SK-N-SH (cell line): ENCODE measurements at regions not wholly inside any gene's neighbourhood (a gene's known extent, or its start where the extent isn't known, plus 50 kb on each side); places are given as distances from the start of the nearest gene placed in this dataset.

Experiments
- CTCF ChIA-PET: fragments of 300-600, 350-600 bp; formaldehyde crosslinking; extraction: SDS; loops from one replicate; lab custom pipeline; 2021; lab: Yijun Ruan, JAX
- POLR2A ChIA-PET: fragments of 350-600 bp; sonication (Branson Sonifier 250); formaldehyde crosslinking; extraction: SDS; loops from one replicate; lab custom pipeline; 2020; ENCODE audit warnings: antibody characterized with exemption, inconsistent platforms; lab: Yijun Ruan, JAX
- DNase-seq: peaks from one replicate; pipeline ENCODE4 v3.0.0; 2012
- H2AFZ ChIP-seq: fragments of 200-600 bp; sonication (generic); 2 replicates; pipeline ENCODE4 v1.8.1; 2016; ENCODE audit warnings: antibody characterized with exemption, mild to moderate bottlenecking, low read depth
- H3F3A ChIP-seq: fragments of 200-600 bp; sonication (generic); replicated peaks from 2 replicates; pipeline ENCODE3; 2016; ENCODE audit warnings: antibody characterized with exemption, mild to moderate bottlenecking; ENCODE audit not compliant: insufficient read depth
- H3K27ac ChIP-seq, 2 experiments: fragments of 200-500 bp in 1 of 2; fragments of 200-600 bp in 1 of 2; sonication (Bioruptor generic) in 1 of 2; sonication (generic), shearing (Covaris generic) in 1 of 2; 2 replicates each; pipeline versions ENCODE4 v1.5.1 to v1.6.1; 2014 to 2016; ENCODE audit warnings: low read depth in 2 of 2, inconsistent platforms in 1 of 2, low read length in 1 of 2, mild to moderate bottlenecking in 1 of 2, mixed read lengths in 1 of 2
- H3K27me3 ChIP-seq: fragments of 200-600 bp; sonication (generic), shearing (Covaris generic); 2 replicates; pipeline ENCODE4 v1.6.1; 2016; ENCODE audit warnings: mixed run types; ENCODE audit not compliant: insufficient read depth
- H3K36me3 ChIP-seq, 2 experiments: fragments of 200-500 bp in 1 of 2; fragments of 200-600 bp in 1 of 2; sonication (Bioruptor generic) in 1 of 2; sonication (generic) in 1 of 2; replicated peaks in 1 of 2; 2 replicates each; pipeline versions ENCODE3 to v1.5.1; 2014 to 2016; ENCODE audit warnings: low read length in 1 of 2, mild to moderate bottlenecking in 1 of 2; ENCODE audit not compliant: insufficient read depth in 2 of 2, control insufficient read depth in 1 of 2
- H3K4me1 ChIP-seq, 2 experiments: fragments of 200-500 bp in 1 of 2; fragments of 200-600 bp in 1 of 2; sonication (Bioruptor generic) in 1 of 2; sonication (generic), shearing (Covaris generic) in 1 of 2; 2 replicates each; pipeline versions ENCODE4 v1.5.1 to v1.6.1; 2014 to 2016; ENCODE audit warnings: low read depth in 1 of 2, low read length in 1 of 2, mixed run types in 1 of 2; ENCODE audit not compliant: insufficient read depth in 2 of 2, control insufficient read depth in 1 of 2
- H3K4me2 ChIP-seq: fragments of 200-600 bp; sonication (generic), shearing (Covaris generic); 2 replicates; pipeline ENCODE4 v1.6.1; 2017; ENCODE audit warnings: mixed run types
- H3K4me3 ChIP-seq, 2 experiments: fragments of 200-500 bp in 1 of 2; fragments of 200-600 bp in 1 of 2; sonication (Bioruptor generic) in 1 of 2; sonication (generic), shearing (Covaris generic) in 1 of 2; 2 replicates each; pipeline versions ENCODE4 v1.5.1 to v1.8.1; 2014 to 2016; ENCODE audit warnings: low read depth in 2 of 2, inconsistent platforms in 1 of 2, low read length in 1 of 2, mild to moderate bottlenecking in 1 of 2, mixed read lengths in 1 of 2, moderate library complexity in 1 of 2
- H3K79me2 ChIP-seq: fragments of 200-600 bp; sonication (generic); 2 replicates; pipeline ENCODE4 v1.8.1; 2017; ENCODE audit warnings: mild to moderate bottlenecking; ENCODE audit not compliant: insufficient read depth
- H3K9ac ChIP-seq: fragments of 200-600 bp; sonication (generic); 2 replicates; pipeline ENCODE4 v1.6.1; 2017; ENCODE audit warnings: mixed run types
- H3K9me2 ChIP-seq: fragments of 200-600 bp; sonication (generic); 2 replicates; pipeline ENCODE4 v1.6.1; 2017; ENCODE audit warnings: mixed run types
- H3K9me3 ChIP-seq: fragments of 200-600 bp; sonication (generic); 2 replicates; pipeline ENCODE4 v1.6.1; 2017; ENCODE audit warnings: mixed run types, mild to moderate bottlenecking, moderate library complexity
- H4K20me1 ChIP-seq: fragments of 200-600 bp; sonication (generic); 2 replicates; pipeline ENCODE4 v1.6.1; 2017; ENCODE audit warnings: mild to moderate bottlenecking, mixed run types; ENCODE audit not compliant: insufficient read depth
- ELF1 ChIP-seq: IDR thresholded peaks from 2 replicates; pipeline ENCODE4 v1.4.0; 2012
- FOSL2 ChIP-seq: IDR thresholded peaks from 2 replicates; pipeline ENCODE4 v1.4.0; 2012; ENCODE audit warnings: low read depth, mild to moderate bottlenecking, moderate library complexity, borderline replicate concordance
- FOXJ3 ChIP-seq: sonication (generic); formaldehyde crosslinking; IDR thresholded peaks from 2 replicates; pipeline ENCODE4 v1.5.1; 2020; ENCODE audit warnings: mild to moderate bottlenecking, missing genetic modification reagents
- FOXM1 ChIP-seq: IDR thresholded peaks from 2 replicates; pipeline ENCODE4 v1.4.0; 2012; ENCODE audit warnings: low read depth, mild to moderate bottlenecking
- IRF3 ChIP-seq: fragments of 150-350 bp; IDR thresholded peaks from 2 replicates; pipeline ENCODE4 v1.6.1; 2016; ENCODE audit warnings: mild to moderate bottlenecking, low read depth, low read length
- MAX ChIP-seq: IDR thresholded peaks from 2 replicates; pipeline ENCODE4 v1.4.0; 2012; ENCODE audit warnings: low read depth
- MEF2A ChIP-seq: IDR thresholded peaks from 2 replicates; pipeline ENCODE4 v1.4.0; 2012; ENCODE audit warnings: low read depth, borderline replicate concordance
- MXI1 ChIP-seq: IDR thresholded peaks from 2 replicates; pipeline ENCODE4 v1.6.1; 2012; ENCODE audit warnings: mild to moderate bottlenecking, low read depth, low read length, improper control_type of control experiment
- NFIC ChIP-seq: IDR thresholded peaks from 2 replicates; pipeline ENCODE4 v1.4.0; 2012; ENCODE audit warnings: borderline replicate concordance
- POLR2AphosphoS5 ChIP-seq: IDR thresholded peaks from 2 replicates; pipeline ENCODE4 v1.6.1; 2012; ENCODE audit warnings: low read depth, low read length
- RCOR1 ChIP-seq: fragments of 150-350 bp; IDR thresholded peaks from 2 replicates; pipeline ENCODE4 v1.6.1; 2017; ENCODE audit warnings: antibody characterized with exemption, low read length
- RFX5 ChIP-seq: IDR thresholded peaks from 2 replicates; pipeline ENCODE4 v1.6.1; 2012; ENCODE audit warnings: mild to moderate bottlenecking, improper control_type of control experiment, low read length
- TAF1 ChIP-seq: IDR thresholded peaks from 2 replicates; pipeline ENCODE4 v1.6.1; 2012; ENCODE audit warnings: low read depth, mild to moderate bottlenecking, low read length, moderate library complexity, borderline replicate concordance
- TCF12 ChIP-seq: IDR thresholded peaks from 2 replicates; pipeline ENCODE4 v1.4.0; 2012
- TEAD4 ChIP-seq: IDR thresholded peaks from 2 replicates; pipeline ENCODE4 v1.4.0; 2012; ENCODE audit warnings: mild to moderate bottlenecking, borderline replicate concordance; ENCODE audit not compliant: insufficient read depth
- YY1 ChIP-seq: IDR thresholded peaks from 2 replicates; pipeline ENCODE4 v1.4.0; 2012; ENCODE audit warnings: low read depth, mild to moderate bottlenecking
- WGBS: methylation state at CpG from one replicate; pipeline ENCODE4 v1.1.6; 2017; ENCODE audit warnings: low lambda C conversion rate; 5-methylcytosine and 5-hydroxymethylcytosine counted together
- TF ChIP-seq, protein P1 (sequence below): IDR thresholded peaks from 2 replicates; pipeline ENCODE4 v1.4.0; 2012; ENCODE audit warnings: low read depth, borderline replicate concordance
- TF ChIP-seq, protein P2 (sequence below): fragments of 200-600 bp; sonication (generic); IDR thresholded peaks from 2 replicates; pipeline ENCODE4 v1.6.1; 2017; ENCODE audit warnings: antibody characterized with exemption, mild to moderate bottlenecking, moderate library complexity

DNA sequence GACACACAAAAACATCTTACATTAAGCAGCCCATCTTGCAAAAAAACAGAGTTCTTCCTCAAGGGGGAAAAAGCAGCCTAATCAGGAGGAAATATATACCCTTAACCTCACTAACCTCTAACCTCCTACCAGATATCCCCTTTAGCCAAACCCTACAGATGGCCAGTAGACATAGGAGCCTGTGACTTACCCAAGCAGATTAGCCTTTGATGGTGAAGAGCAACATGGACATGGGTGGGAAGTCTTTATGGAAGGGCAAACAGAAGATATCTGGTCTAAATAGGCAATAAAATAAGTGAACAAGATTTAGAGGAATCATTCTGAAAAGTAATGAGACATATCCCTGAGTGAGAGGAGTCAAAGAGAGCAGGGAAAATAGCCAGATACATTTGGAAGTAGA, 119.4 kb upstream of the ARPP21 start (continued):
- TF ChIP-seq MXI1, result no peak

DNA sequence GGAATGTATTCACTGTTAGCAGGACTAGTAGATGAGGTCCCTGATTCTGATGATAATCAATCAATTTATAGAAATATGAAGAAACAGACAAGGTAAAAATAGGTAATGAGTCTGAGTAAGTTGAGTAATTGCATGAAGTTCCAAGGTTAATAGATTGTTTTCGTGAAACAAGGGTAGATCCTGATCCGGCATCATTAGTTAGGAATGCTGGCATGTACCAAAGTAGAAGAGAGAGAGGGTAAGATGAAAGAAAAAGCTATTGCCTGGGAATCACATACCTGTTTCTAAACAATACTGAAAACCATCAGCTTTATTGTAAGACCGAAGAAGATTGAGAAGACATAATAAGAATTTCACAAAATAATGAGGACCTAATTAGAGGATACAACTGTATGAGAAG, 118.1 kb upstream of the ARPP21 start:
- DNase-seq, result no peak
- H2AFZ ChIP-seq, result no peak overlapping the region
- POLR2A ChIA-PET, result no interaction called here
- TF ChIP-seq RCOR1, result no peak
- TF ChIP-seq NFIC, result no peak
- no peak for TF ChIP-seq TAF1
- TF ChIP-seq RFX5, result no peak
- no peak for TF ChIP-seq ELF1
- TF ChIP-seq, all 33 proteins: peak for 0
- H3K4me1 ChIP-seq, result peaks cover 0 to 3% of the 10 kb centered on the region in 2 experiments; a peak in 1 of 4 replicates
- no peak overlapping the region for H3K27ac ChIP-seq
- H3K4me2 ChIP-seq, result no peak overlapping the region
- H3K27me3 ChIP-seq, result no peaks in the 10 kb centered on the region
- no peaks in the 10 kb centered on the region for H3K9me3 ChIP-seq
- CTCF ChIA-PET, result no interaction called here
- WGBS, result 70% methylated on average over 3 of the region's 3 CpGs
- H3K9me2 ChIP-seq, result no peaks in the 10 kb centered on the region
- H3K79me2 ChIP-seq, result no peaks in the 10 kb centered on the region
- H3K36me3 ChIP-seq, result no peaks in the 10 kb centered on the region
- H3K9ac ChIP-seq, result no peak overlapping the region
- no peak overlapping the region for H3K4me3 ChIP-seq
- no peaks in the 10 kb centered on the region for H4K20me1 ChIP-seq
- no peaks in the 10 kb centered on the region for H3F3A ChIP-seq

- WGBS, result 61% methylated on average over 3 of the region's 3 CpGs
- no peaks in the 10 kb centered on the region for H3F3A ChIP-seq
- H3K27me3 ChIP-seq, result no peaks in the 10 kb centered on the region
- peak overlapping the region; percentile 20; the same call in 1 of the 2 replicates for H2AFZ ChIP-seq
- DNase-seq, result no peak
- H3K4me3 ChIP-seq, result no peak overlapping the region
- H3K79me2 ChIP-seq, result no peaks in the 10 kb centered on the region
- peaks cover 0 to 3% of the 10 kb centered on the region in 2 experiments; a peak in 1 of 4 replicates for H3K4me1 ChIP-seq
- no peaks in the 10 kb centered on the region for H4K20me1 ChIP-seq
- H3K9ac ChIP-seq, result no peak overlapping the region
- TF ChIP-seq POLR2AphosphoS5 (no peak), YY1 (no peak), FOXM1 (no peak), FOSL2 (no peak), IRF3 (no peak), ELF1 (no peak), TEAD4 (no peak), FOXJ3 (CRISPR knock-in tag) (no peak), TCF12 (no peak), MAX (no peak), MEF2A (no peak), NFIC (no peak)
- TF ChIP-seq, protein P1, sequence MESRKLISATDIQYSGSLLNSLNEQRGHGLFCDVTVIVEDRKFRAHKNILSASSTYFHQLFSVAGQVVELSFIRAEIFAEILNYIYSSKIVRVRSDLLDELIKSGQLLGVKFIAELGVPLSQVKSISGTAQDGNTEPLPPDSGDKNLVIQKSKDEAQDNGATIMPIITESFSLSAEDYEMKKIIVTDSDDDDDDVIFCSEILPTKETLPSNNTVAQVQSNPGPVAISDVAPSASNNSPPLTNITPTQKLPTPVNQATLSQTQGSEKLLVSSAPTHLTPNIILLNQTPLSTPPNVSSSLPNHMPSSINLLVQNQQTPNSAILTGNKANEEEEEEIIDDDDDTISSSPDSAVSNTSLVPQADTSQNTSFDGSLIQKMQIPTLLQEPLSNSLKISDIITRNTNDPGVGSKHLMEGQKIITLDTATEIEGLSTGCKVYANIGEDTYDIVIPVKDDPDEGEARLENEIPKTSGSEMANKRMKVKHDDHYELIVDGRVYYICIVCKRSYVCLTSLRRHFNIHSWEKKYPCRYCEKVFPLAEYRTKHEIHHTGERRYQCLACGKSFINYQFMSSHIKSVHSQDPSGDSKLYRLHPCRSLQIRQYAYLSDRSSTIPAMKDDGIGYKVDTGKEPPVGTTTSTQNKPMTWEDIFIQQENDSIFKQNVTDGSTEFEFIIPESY, result no peak
- TF ChIP-seq, protein P2, sequence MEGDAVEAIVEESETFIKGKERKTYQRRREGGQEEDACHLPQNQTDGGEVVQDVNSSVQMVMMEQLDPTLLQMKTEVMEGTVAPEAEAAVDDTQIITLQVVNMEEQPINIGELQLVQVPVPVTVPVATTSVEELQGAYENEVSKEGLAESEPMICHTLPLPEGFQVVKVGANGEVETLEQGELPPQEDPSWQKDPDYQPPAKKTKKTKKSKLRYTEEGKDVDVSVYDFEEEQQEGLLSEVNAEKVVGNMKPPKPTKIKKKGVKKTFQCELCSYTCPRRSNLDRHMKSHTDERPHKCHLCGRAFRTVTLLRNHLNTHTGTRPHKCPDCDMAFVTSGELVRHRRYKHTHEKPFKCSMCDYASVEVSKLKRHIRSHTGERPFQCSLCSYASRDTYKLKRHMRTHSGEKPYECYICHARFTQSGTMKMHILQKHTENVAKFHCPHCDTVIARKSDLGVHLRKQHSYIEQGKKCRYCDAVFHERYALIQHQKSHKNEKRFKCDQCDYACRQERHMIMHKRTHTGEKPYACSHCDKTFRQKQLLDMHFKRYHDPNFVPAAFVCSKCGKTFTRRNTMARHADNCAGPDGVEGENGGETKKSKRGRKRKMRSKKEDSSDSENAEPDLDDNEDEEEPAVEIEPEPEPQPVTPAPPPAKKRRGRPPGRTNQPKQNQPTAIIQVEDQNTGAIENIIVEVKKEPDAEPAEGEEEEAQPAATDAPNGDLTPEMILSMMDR, result no peak
- no peak overlapping the region for H3K27ac ChIP-seq
- no peaks in the 10 kb centered on the region for H3K9me3 ChIP-seq
- ChIA-PET CTCF (no interaction called here), POLR2A (no interaction called here)
- H3K4me2 ChIP-seq, result no peak overlapping the region
- no peaks in the 10 kb centered on the region for H3K9me2 ChIP-seq
- H3K36me3 ChIP-seq, result no peaks in the 10 kb centered on the region
Observed at GRCh38 chr3:35522450-35522849, 116.9 kb upstream of the ARPP21 start.
